Lower leg skin (tissue), 4 donors: ENCODE measurements at regions not wholly inside any gene's neighbourhood (a gene's known extent, or its start where the extent isn't known, plus 50 kb on each side); places are given as distances from the start of the nearest gene placed in this dataset.

Experiments
- DNase-seq, 2 donors: peaks; one replicate each; pipeline ENCODE4 v3.0.0-alpha.2; 2019; ENCODE audit warnings: low spot score in 2 of 2
- H3K4me3 ChIP-seq: fragments of 200-600 bp; sonication (generic); 2 replicates; pipeline ENCODE4 v1.5.1; 2017; ENCODE audit warnings: mild to moderate bottlenecking, low read depth; ENCODE audit not compliant: poor library complexity, severe bottlenecking
- CTCF ChIP-seq, 3 donors: fragments of 450-650 bp; IDR thresholded peaks; one replicate each; pipeline ENCODE4 v1.5.1; 2016; ENCODE audit warnings: antibody characterized with exemption in 3 of 3, mild to moderate bottlenecking in 3 of 3, moderate library complexity in 2 of 3
- POLR2A ChIP-seq, 2 donors: fragments of 450-650 bp; IDR thresholded peaks; one replicate each; pipeline ENCODE4 v1.6.1; 2016 to 2017; ENCODE audit warnings: antibody characterized with exemption in 2 of 2, mild to moderate bottlenecking in 1 of 2, moderate library complexity in 1 of 2
- WGBS, 2 donors: methylation state at CpG; one replicate each; pipeline ENCODE4 v1.1.5; 2018; 5-methylcytosine and 5-hydroxymethylcytosine counted together
- intact Hi-C: fragments of 100-400 bp; cut with DNase I; formaldehyde crosslinking; loops from one replicate; pipeline ENCODE4 v1.15.0; 2023; ENCODE audit warnings: low total_unique reads

DNA sequence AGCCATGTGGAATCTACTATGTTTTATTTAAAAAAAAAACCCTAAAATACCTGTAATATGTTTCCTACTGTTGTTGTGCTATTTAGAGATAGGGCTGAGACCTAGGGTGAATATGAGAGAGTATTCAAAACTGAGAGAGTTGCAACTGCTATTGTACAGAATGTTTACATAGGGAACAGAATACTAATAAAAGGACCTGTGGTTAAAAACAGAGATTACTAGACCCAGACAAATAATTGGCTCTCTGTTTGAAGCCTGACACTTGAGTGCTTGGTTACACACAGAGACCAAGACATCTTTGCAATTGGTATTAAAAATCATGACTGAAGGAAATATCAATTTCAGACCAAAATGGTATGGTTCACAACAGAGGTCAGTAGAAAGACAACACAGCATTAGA, 278.9 kb upstream of the GIMD1 start:
- H3K4me3 ChIP-seq: no peak overlapping the region
- intact Hi-C loops: no loop called here
- no peak for DNase-seq
- no peak for TF ChIP-seq POLR2A (IDR thresholded peaks at IDR 0.05)
- TF ChIP-seq CTCF (IDR thresholded peaks at IDR 0.05): no peak

- TF ChIP-seq POLR2A (IDR thresholded peaks at IDR 0.05) (no peak), CTCF (IDR thresholded peaks at IDR 0.05) (no peak)
- intact Hi-C loops: no loop called here
- DNase-seq: no peak
- 42 to 52% methylated on average over 1 of the region's 1 CpG for WGBS, 2 donors
- no peak overlapping the region for H3K4me3 ChIP-seq
Observed at GRCh38 chr4:106629268-106629625, 260.7 kb upstream of the GIMD1 start.

- no peak for DNase-seq
- H3K4me3 ChIP-seq: no peak overlapping the region
- TF ChIP-seq CTCF (IDR thresholded peaks at IDR 0.05) (no peak), POLR2A (IDR thresholded peaks at IDR 0.05) (no peak)
- intact Hi-C loops: no loop called here
- WGBS, 2 donors: 51 to 59% methylated on average over 4 of the region's 4 CpGs
Observed at GRCh38 chr4:106628586-106629267, 260.1 kb upstream of the GIMD1 start.

- TF ChIP-seq CTCF (IDR thresholded peaks at IDR 0.05) (no peak), POLR2A (IDR thresholded peaks at IDR 0.05) (no peak)
- no peak overlapping the region for H3K4me3 ChIP-seq
- WGBS, 2 donors: 81 to 90% methylated on average over 3 of the region's 3 CpGs
- intact Hi-C loops: no loop called here
- no peak for DNase-seq
Observed at GRCh38 chr4:106627051-106627450, 258.5 kb upstream of the GIMD1 start.

DNA sequence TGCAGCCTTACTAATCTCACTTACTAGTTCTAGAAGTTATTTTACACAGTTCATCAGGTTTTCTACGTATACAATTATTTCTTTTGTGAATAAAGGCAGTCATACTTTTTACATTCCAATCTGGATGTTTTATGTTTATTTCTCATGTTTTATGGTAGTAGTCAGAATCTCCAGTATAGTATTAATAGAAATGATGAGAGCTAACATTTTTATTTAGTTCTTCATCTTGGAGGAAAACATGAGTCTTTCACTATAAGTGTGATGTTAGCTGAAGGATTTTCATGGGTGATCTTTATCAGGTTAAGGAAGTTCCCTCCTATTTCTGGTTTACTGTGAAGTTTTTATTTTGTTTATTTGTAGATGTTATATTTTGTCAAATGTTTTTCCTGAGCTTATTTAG, 256.1 kb upstream of the GIMD1 start:
- intact Hi-C loops: no loop called here
- TF ChIP-seq CTCF (IDR thresholded peaks at IDR 0.05): no peak
- H3K4me3 ChIP-seq: no peak overlapping the region
- 82 to 84% methylated on average over 1 of the region's 1 CpG for WGBS, 2 donors
- DNase-seq: no peak

DNA sequence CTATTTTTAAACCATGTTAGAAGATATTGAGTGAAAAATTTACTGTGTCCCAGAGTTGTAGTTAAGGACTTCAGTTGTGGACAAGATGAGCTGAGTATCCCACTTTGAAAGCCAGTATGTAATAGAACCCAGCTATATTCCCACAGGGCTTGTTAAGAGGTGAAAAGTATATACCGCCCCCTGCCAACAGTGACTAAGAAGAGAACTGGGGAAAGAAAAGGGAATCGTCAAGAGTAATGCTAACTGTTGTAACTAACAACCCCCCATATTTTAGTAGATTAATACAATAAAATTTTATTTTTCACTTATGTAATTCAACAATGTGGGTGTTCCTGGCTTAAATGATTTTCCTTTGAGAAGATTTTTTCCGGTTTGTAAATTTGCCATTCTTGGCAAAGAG, 250.4 kb upstream of the GIMD1 start:
- 58 to 65% methylated on average over 3 of the region's 3 CpGs for WGBS, 2 donors
- TF ChIP-seq POLR2A (IDR thresholded peaks at IDR 0.05): no peak
- no peak for TF ChIP-seq CTCF (IDR thresholded peaks at IDR 0.05)
- H3K4me3 ChIP-seq: no peak overlapping the region

More for the DNA sequence above, 250.4 kb upstream of the GIMD1 start:
- intact Hi-C loops: no loop called here
- no peak for DNase-seq
